ENCODE measurements at regions not wholly inside any gene's neighbourhood (a gene's known extent, or its start where the extent isn't known, plus 50 kb on each side); places are given as distances from the start of the nearest gene placed in this dataset.

DNA sequence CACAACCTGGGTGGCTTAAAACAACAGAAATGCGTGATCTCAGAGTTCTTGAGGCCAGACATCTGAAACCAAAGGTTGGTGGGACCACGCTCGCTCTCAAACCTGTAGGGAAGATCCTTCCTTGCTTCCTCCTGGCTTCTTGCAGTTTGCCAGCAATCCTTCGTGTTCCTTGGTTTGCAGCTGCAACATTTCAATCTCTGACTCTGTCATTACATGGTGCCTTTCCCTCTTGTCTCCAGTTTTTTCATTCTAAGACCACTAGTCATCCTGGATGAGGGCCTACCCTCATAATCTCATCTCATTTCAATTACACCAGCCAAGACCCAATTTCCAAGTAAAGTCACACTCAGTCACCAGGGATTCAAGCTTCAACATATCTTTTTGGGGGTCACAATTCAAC, 388.0 kb downstream of the GPM6A start:
- Histone ChIP-seq H3K36me3 (no peaks in the 10 kb centered on the region), H3K9me3 (ENCODE audit: low read depth) (no peaks in the 10 kb centered on the region), H3K27me3 (no peaks in the 10 kb centered on the region), H3K27ac (no peak overlapping the region), H3K4me1 (ENCODE audit: low read depth) (no peaks in the 10 kb centered on the region), H3K4me3 (no peak overlapping the region)
- TF ChIP-seq, protein P1, sequence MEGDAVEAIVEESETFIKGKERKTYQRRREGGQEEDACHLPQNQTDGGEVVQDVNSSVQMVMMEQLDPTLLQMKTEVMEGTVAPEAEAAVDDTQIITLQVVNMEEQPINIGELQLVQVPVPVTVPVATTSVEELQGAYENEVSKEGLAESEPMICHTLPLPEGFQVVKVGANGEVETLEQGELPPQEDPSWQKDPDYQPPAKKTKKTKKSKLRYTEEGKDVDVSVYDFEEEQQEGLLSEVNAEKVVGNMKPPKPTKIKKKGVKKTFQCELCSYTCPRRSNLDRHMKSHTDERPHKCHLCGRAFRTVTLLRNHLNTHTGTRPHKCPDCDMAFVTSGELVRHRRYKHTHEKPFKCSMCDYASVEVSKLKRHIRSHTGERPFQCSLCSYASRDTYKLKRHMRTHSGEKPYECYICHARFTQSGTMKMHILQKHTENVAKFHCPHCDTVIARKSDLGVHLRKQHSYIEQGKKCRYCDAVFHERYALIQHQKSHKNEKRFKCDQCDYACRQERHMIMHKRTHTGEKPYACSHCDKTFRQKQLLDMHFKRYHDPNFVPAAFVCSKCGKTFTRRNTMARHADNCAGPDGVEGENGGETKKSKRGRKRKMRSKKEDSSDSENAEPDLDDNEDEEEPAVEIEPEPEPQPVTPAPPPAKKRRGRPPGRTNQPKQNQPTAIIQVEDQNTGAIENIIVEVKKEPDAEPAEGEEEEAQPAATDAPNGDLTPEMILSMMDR (IDR thresholded peaks at IDR 0.05; ENCODE audit: low read depth, low read length), result no peak
- no peak for DNase-seq (ENCODE audit: low read depth in 1 of 2, low spot score in 1 of 2)

DNA sequence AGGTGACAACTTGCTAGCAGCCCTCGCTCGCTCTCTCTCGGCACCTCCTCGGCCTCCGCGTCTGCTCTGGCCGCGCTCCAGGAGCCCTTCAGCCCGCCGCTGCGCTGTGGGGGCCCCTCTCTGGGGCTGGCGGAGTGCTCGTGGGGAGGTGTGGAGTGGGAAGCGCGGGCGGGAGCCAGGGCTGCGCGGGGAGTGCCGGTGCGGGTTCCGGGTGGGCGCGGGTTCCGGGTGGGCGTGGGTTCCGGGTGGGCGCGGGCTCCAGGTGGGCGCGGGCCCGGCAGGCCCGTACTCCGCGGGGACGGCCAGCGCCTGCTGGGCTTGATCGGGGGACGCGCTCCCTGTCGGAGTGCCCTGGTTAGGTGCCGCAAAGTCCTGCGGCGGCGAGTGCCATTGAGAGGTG, 384.3 kb downstream of the GPM6A start:
- TF ChIP-seq, protein P1 (IDR thresholded peaks at IDR 0.05; ENCODE audit: low read depth, low read length), result no peak
- H3K9me3 ChIP-seq (ENCODE audit: low read depth), result no peaks in the 10 kb centered on the region
- H3K27ac ChIP-seq, result no peak overlapping the region
- no peak overlapping the region for H3K4me3 ChIP-seq
- no peaks in the 10 kb centered on the region for H3K4me1 ChIP-seq (ENCODE audit: low read depth)
- H3K27me3 ChIP-seq, result no peaks in the 10 kb centered on the region
- DNase-seq (ENCODE audit: low read depth in 1 of 2, low spot score in 1 of 2), result no peak
- no peaks in the 10 kb centered on the region for H3K36me3 ChIP-seq

DNA sequence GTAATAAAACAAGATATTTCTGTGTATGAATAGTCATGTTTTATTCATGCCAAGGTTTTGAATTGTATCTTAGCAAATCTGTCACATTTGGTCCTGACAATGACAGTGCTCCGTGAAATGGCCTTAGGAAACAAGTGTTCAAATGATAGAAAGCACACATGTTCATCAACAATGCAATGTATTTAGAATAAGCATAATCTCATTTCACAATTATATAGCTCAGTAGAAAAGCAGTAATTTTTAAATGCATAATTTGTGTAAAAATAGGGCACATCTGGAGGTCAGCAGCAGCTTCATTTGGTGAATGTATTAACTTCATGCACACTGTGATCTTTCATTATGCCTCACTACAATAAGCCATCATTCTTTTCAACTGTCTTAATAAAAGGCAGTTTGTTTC, 380.4 kb downstream of the GPM6A start:
- H3K27me3 ChIP-seq, result no peaks in the 10 kb centered on the region
- TF ChIP-seq, protein P1 (IDR thresholded peaks at IDR 0.05; ENCODE audit: low read depth, low read length), result no peak
- no peak overlapping the region for H3K4me3 ChIP-seq
- H3K4me1 ChIP-seq (ENCODE audit: low read depth), result no peaks in the 10 kb centered on the region
- H3K27ac ChIP-seq, result no peak overlapping the region
- no peaks in the 10 kb centered on the region for H3K9me3 ChIP-seq (ENCODE audit: low read depth)
- no peaks in the 10 kb centered on the region for H3K36me3 ChIP-seq
- DNase-seq (ENCODE audit: low read depth in 1 of 2, low spot score in 1 of 2), result no peak

DNA sequence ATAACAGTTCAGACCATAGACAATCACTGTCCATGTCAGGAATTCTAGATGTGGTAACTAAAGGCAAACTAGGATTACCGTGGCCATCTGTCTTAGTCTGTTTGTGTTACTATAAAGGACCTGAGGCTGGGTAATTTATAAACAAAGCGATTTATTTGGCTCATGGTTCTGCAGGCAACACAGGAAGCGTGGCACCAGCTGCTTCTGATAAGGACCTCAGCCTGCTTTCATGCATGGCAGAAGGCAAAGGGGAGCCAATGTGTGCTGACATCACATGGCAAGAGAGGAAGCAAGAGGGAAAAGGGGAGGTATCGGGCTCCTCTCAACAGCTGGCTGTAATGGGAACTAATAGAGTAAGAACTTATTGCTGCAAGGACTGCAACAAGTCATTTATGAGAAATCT, 376.7 kb downstream of the GPM6A start:
- Histone ChIP-seq H3K27me3 (no peaks in the 10 kb centered on the region), H3K9me3 (ENCODE audit: low read depth) (no peaks in the 10 kb centered on the region), H3K4me1 (ENCODE audit: low read depth) (no peaks in the 10 kb centered on the region), H3K27ac (no peak overlapping the region), H3K36me3 (no peaks in the 10 kb centered on the region), H3K4me3 (no peak overlapping the region)
- peak in 1 of 2 donors; percentile 9 for DNase-seq (ENCODE audit: low read depth in 1 of 2, low spot score in 1 of 2)
- TF ChIP-seq, protein P1 (IDR thresholded peaks at IDR 0.05; ENCODE audit: low read depth, low read length), result no peak

DNA sequence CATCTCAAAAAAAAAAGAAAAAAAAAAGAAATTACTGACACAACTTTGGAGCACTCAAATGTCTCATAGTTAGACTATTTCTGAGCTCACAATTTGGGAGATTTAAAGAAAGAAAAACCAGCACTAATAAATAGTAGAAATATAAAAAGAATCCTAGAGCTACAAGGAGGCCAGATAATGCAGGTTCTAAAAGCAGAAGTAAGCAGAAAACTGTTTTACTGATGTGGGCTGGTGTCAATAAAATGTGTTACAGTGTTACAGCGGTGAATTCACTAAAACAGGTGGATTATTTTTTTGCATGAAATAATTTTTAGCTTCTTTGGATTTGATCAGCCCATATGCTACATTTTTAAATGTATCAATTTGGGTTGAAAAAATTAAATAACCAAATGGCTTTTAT, 375.9 kb downstream of the GPM6A start:
- DNase-seq (ENCODE audit: low read depth in 1 of 2, low spot score in 1 of 2), result no peak
- no peaks in the 10 kb centered on the region for H3K36me3 ChIP-seq
- H3K27ac ChIP-seq, result no peak overlapping the region
- no peaks in the 10 kb centered on the region for H3K4me1 ChIP-seq (ENCODE audit: low read depth)
- H3K9me3 ChIP-seq (ENCODE audit: low read depth), result no peaks in the 10 kb centered on the region
- no peaks in the 10 kb centered on the region for H3K27me3 ChIP-seq
- no peak overlapping the region for H3K4me3 ChIP-seq
- TF ChIP-seq, protein P1 (IDR thresholded peaks at IDR 0.05; ENCODE audit: low read depth, low read length), result no peak

DNA sequence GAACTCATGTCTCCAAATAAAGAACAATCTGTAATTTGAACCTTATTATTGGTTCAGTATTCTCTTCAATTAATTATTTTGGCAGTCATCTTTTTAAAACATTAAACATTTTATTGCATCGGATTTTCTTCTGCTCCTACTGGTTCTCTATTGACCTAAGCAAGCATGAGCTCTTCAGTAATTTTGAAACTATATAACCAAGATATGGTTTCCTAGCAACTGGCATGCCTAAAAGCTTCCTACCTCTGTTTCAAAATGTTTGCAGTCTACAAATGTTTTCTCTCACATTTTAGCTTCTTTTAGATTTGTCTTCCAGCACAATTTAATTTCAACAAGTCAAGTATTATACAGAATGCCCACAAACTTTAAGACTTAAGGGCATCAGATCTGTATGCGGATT, 371.3 kb downstream of the GPM6A start:
- no peak overlapping the region for H3K4me3 ChIP-seq
- TF ChIP-seq, protein P1 (IDR thresholded peaks at IDR 0.05; ENCODE audit: low read depth, low read length), result no peak
- no peaks in the 10 kb centered on the region for H3K9me3 ChIP-seq (ENCODE audit: low read depth)
- no peaks in the 10 kb centered on the region for H3K4me1 ChIP-seq (ENCODE audit: low read depth)
- H3K27me3 ChIP-seq, result no peaks in the 10 kb centered on the region
- no peak overlapping the region for H3K27ac ChIP-seq
- no peak for DNase-seq (ENCODE audit: low read depth in 1 of 2, low spot score in 1 of 2)
- no peaks in the 10 kb centered on the region for H3K36me3 ChIP-seq
